GM12878 (cell line): ENCODE measurements at regions not wholly inside any gene's neighbourhood (a gene's known extent, or its start where the extent isn't known, plus 50 kb on each side); places are given as distances from the start of the nearest gene placed in this dataset.

ENCODE experiments used
- EZH2 ChIP-seq: IDR thresholded peaks from 2 replicates; pipeline ENCODE4 v1.6.1; 2012; ENCODE audit warnings: low read depth, mild to moderate bottlenecking, control low read depth, inconsistent platforms, low read length, borderline replicate concordance; ENCODE audit not compliant: control insufficient read depth
- FOXK2 ChIP-seq: fragments of 450-650 bp; IDR thresholded peaks from 2 replicates; pipeline ENCODE4 v1.6.1; 2017; ENCODE audit warnings: mild to moderate bottlenecking, moderate library complexity
- MYC ChIP-seq: IDR thresholded peaks from 2 replicates; pipeline ENCODE4 v1.6.1; 2011; ENCODE audit warnings: mild to moderate bottlenecking, low read length, moderate library complexity, inconsistent platforms; ENCODE audit not compliant: insufficient read depth, insufficient replicate concordance, insufficient read length, severe bottlenecking
- POLR2A ChIP-seq: IDR thresholded peaks from 2 replicates; pipeline ENCODE4 v1.6.1; 2011; ENCODE audit warnings: low read depth, mild to moderate bottlenecking, low read length
- POLR2AphosphoS2 ChIP-seq: IDR thresholded peaks from 2 replicates; pipeline ENCODE4 v1.6.1; 2011; ENCODE audit warnings: low read depth, mild to moderate bottlenecking, low read length, improper control_type of control experiment, moderate library complexity
- POLR2AphosphoS5 ChIP-seq: IDR thresholded peaks from 2 replicates; pipeline ENCODE4 v1.6.1; 2011; ENCODE audit warnings: mild to moderate bottlenecking, low read length, inconsistent platforms
- SIN3A ChIP-seq: IDR thresholded peaks from 2 replicates; pipeline ENCODE4 v1.6.1; 2012; ENCODE audit warnings: low read depth, low read length, improper control_type of control experiment
- SIX5 ChIP-seq: IDR thresholded peaks from 2 replicates; pipeline ENCODE4 v1.6.1; 2011; ENCODE audit warnings: mild to moderate bottlenecking, low read depth, low read length, moderate library complexity; ENCODE audit not compliant: severe bottlenecking
- TARDBP ChIP-seq: IDR thresholded peaks from 2 replicates; pipeline ENCODE4 v1.6.1; 2016; ENCODE audit warnings: borderline replicate concordance
- YY1 ChIP-seq: IDR thresholded peaks from 2 replicates; pipeline ENCODE4 v1.6.1; 2011; ENCODE audit warnings: low read depth, mild to moderate bottlenecking, low read length
- TF ChIP-seq, protein P1 (sequence below): IDR thresholded peaks from 2 replicates; pipeline ENCODE4 v1.6.1; 2012; ENCODE audit warnings: mild to moderate bottlenecking, low read depth, low read length
- TF ChIP-seq, protein P2 (sequence below), 3 experiments: IDR thresholded peaks in 2 of 3; conservative IDR thresholded peaks in 1 of 3; 2 replicates each; pipeline ENCODE4 v1.5.1; 2011; ENCODE audit warnings: low read depth in 3 of 3, low read length in 3 of 3, mild to moderate bottlenecking in 3 of 3, control low read depth in 2 of 3, moderate library complexity in 2 of 3, inconsistent platforms in 1 of 3, mixed read lengths in 1 of 3; ENCODE audit not compliant: control insufficient read depth in 2 of 3, insufficient read depth in 1 of 3; ENCODE audit errors: extremely low read depth in 1 of 3
- TF ChIP-seq, protein P3 (sequence below): fragments of 450-650 bp; IDR thresholded peaks from 2 replicates; pipeline ENCODE4 v1.6.1; 2014; ENCODE audit warnings: mild to moderate bottlenecking

DNA sequence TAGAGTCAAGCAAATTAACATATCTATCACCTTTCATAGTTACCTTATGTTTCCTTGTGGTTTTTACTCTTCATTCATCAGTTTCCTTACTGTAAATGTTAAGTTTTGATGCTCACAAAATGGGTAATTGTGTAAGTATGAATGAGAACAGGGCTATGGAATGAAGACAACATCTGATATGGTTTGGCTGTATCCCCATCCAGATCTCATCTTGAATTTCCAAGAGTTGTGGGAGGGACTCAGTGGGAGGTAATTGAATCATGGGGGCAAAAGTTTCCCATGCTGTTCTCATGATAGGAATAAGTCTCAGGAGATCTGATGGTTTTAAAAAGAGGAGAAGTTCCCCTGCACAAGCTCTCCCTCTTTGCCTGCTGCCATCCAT, 107.6 kb downstream of the CCDC34 start:
- TF ChIP-seq POLR2AphosphoS5 = no peak
- TF ChIP-seq POLR2AphosphoS2 = no peak
- no peak for TF ChIP-seq EZH2
- TF ChIP-seq MYC = no peak
- TF ChIP-seq POLR2A = no peak
- no peak for TF ChIP-seq SIX5
- TF ChIP-seq, protein P1, sequence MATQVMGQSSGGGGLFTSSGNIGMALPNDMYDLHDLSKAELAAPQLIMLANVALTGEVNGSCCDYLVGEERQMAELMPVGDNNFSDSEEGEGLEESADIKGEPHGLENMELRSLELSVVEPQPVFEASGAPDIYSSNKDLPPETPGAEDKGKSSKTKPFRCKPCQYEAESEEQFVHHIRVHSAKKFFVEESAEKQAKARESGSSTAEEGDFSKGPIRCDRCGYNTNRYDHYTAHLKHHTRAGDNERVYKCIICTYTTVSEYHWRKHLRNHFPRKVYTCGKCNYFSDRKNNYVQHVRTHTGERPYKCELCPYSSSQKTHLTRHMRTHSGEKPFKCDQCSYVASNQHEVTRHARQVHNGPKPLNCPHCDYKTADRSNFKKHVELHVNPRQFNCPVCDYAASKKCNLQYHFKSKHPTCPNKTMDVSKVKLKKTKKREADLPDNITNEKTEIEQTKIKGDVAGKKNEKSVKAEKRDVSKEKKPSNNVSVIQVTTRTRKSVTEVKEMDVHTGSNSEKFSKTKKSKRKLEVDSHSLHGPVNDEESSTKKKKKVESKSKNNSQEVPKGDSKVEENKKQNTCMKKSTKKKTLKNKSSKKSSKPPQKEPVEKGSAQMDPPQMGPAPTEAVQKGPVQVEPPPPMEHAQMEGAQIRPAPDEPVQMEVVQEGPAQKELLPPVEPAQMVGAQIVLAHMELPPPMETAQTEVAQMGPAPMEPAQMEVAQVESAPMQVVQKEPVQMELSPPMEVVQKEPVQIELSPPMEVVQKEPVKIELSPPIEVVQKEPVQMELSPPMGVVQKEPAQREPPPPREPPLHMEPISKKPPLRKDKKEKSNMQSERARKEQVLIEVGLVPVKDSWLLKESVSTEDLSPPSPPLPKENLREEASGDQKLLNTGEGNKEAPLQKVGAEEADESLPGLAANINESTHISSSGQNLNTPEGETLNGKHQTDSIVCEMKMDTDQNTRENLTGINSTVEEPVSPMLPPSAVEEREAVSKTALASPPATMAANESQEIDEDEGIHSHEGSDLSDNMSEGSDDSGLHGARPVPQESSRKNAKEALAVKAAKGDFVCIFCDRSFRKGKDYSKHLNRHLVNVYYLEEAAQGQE = no peak
- TF ChIP-seq, protein P2, sequence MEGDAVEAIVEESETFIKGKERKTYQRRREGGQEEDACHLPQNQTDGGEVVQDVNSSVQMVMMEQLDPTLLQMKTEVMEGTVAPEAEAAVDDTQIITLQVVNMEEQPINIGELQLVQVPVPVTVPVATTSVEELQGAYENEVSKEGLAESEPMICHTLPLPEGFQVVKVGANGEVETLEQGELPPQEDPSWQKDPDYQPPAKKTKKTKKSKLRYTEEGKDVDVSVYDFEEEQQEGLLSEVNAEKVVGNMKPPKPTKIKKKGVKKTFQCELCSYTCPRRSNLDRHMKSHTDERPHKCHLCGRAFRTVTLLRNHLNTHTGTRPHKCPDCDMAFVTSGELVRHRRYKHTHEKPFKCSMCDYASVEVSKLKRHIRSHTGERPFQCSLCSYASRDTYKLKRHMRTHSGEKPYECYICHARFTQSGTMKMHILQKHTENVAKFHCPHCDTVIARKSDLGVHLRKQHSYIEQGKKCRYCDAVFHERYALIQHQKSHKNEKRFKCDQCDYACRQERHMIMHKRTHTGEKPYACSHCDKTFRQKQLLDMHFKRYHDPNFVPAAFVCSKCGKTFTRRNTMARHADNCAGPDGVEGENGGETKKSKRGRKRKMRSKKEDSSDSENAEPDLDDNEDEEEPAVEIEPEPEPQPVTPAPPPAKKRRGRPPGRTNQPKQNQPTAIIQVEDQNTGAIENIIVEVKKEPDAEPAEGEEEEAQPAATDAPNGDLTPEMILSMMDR (IDR thresholded peaks at IDR 0.05 in 2 of 3, conservative IDR thresholded peaks at IDR 0.05 in 1 of 3; ENCODE audit: control insufficient read depth in 2 of 3, extremely low read depth in 1 of 3, insufficient read depth in 1 of 3, low read depth in 3 of 3, low read length in 3 of 3) = no peak
- TF ChIP-seq, protein P3, sequence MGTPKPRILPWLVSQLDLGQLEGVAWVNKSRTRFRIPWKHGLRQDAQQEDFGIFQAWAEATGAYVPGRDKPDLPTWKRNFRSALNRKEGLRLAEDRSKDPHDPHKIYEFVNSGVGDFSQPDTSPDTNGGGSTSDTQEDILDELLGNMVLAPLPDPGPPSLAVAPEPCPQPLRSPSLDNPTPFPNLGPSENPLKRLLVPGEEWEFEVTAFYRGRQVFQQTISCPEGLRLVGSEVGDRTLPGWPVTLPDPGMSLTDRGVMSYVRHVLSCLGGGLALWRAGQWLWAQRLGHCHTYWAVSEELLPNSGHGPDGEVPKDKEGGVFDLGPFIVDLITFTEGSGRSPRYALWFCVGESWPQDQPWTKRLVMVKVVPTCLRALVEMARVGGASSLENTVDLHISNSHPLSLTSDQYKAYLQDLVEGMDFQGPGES = no peak
- TF ChIP-seq FOXK2 = no peak
- no peak for TF ChIP-seq TARDBP
- TF ChIP-seq SIN3A = no peak
- no peak for TF ChIP-seq YY1
